NOMO-1 treated with DMSO at 0.1 percent for 48 hours (cell line): ENCODE measurements at regions not wholly inside any gene's neighbourhood (a gene's known extent, or its start where the extent isn't known, plus 50 kb on each side); places are given as distances from the start of the nearest gene placed in this dataset.
"Not testable (repeated sequence)": the region's sequence is repeated elsewhere in the genome, so short reads cannot be mapped to it uniquely, and the experiment has no call there.

ENCODE experiments used
- DNase-seq: peaks from one replicate; lab custom pipeline; 2025; ENCODE audit not compliant: unreplicated experiment; lab: John Stamatoyannopoulos, UW

GRCh38 chr9:2427120-2427891, 194.3 kb upstream of the VLDLR start:
- no peak for DNase-seq

- DNase-seq, result no peak
These were observed 181.6 kb upstream of the VLDLR start for GRCh38 chr9:2439957-2440356.

- DNase-seq, result not testable (repeated sequence)
These were observed 177.7 kb upstream of the VLDLR start for GRCh38 chr9:2443933-2444332.

- no peak for DNase-seq
These were observed 173.3 kb upstream of the VLDLR start for GRCh38 chr9:2448193-2448738.

- no peak for DNase-seq
These were observed 168.5 kb upstream of the VLDLR start for GRCh38 chr9:2453106-2453505.

- DNase-seq, result no peak
These were observed 167.9 kb upstream of the VLDLR start for GRCh38 chr9:2453701-2454100.

- DNase-seq, result no peak
These were observed 161.8 kb upstream of the VLDLR start for GRCh38 chr9:2459756-2460155.

GRCh38 chr9:2461892-2462291, 159.7 kb upstream of the VLDLR start:
- no peak for DNase-seq

- no peak for DNase-seq
These were observed 157.0 kb upstream of the VLDLR start for GRCh38 chr9:2464624-2465023.

- no peak for DNase-seq
These were observed 156.1 kb upstream of the VLDLR start for GRCh38 chr9:2465516-2465915.

GRCh38 chr9:2465921-2466460, 155.6 kb upstream of the VLDLR start:
- DNase-seq, result peak; percentile 1

- no peak for DNase-seq
These were observed 154.9 kb upstream of the VLDLR start for GRCh38 chr9:2466703-2467102.

- no peak for DNase-seq
These were observed 151.8 kb upstream of the VLDLR start for GRCh38 chr9:2469681-2470221.

- no peak for DNase-seq
These were observed 147.9 kb upstream of the VLDLR start for GRCh38 chr9:2473681-2474080.

GRCh38 chr9:2477755-2478154, 143.8 kb upstream of the VLDLR start:
- DNase-seq, result no peak

GRCh38 chr9:2478421-2478820, 143.2 kb upstream of the VLDLR start:
- no peak for DNase-seq

GRCh38 chr9:2479056-2479565, 142.5 kb upstream of the VLDLR start:
- DNase-seq, result no peak

- no peak for DNase-seq
These were observed 141.2 kb upstream of the VLDLR start for GRCh38 chr9:2480255-2480837.

GRCh38 chr9:2481216-2481615, 140.4 kb upstream of the VLDLR start:
- no peak for DNase-seq

- DNase-seq, result no peak
These were observed 134.6 kb upstream of the VLDLR start for GRCh38 chr9:2486988-2487387.

- no peak for DNase-seq
These were observed 131.7 kb upstream of the VLDLR start for GRCh38 chr9:2489838-2490314.

GRCh38 chr9:2492161-2492560, 129.4 kb upstream of the VLDLR start:
- no peak for DNase-seq
